ENCODE measurements at regions not wholly inside any gene's neighbourhood (a gene's known extent, or its start where the extent isn't known, plus 50 kb on each side); places are given as distances from the start of the nearest gene placed in this dataset.

GRCh38 chr2:105494683-105495425, 96.0 kb upstream of the FHL2 start:
- POLR2A ChIA-PET = no interaction called here
- no peak for TF ChIP-seq CTCF (IDR thresholded peaks at IDR 0.05)
- ATAC-seq (ENCODE audit: low read depth) = no peak
- Mint-ChIP-seq H3K4me1 (no peaks in the 10 kb centered on the region), H3K4me3 (no peak overlapping the region), H3K9me3 (peaks cover 4% of the 10 kb centered on the region), H3K27me3 (peaks cover 22% of the 10 kb centered on the region), H3K27ac (no peak overlapping the region), H3K36me3 (ENCODE audit: low read depth) (no peaks in the 10 kb centered on the region)
- intact Hi-C loops (cut with micrococcal nuclease) = no loop called here
- DNase-seq = no peak
- CTCF ChIA-PET = no interaction called here

- ATAC-seq (ENCODE audit: low read depth) (no peak), DNase-seq (no peak)
- TF ChIP-seq CTCF (IDR thresholded peaks at IDR 0.05) = no peak
- no peaks in the 10 kb centered on the region for H3K4me1 Mint-ChIP-seq
- CTCF ChIA-PET = no interaction called here
- intact Hi-C loops (cut with micrococcal nuclease) = no loop called here
- H3K27ac Mint-ChIP-seq = no peak overlapping the region
- H3K27me3 Mint-ChIP-seq = peaks cover 7% of the 10 kb centered on the region
- no peaks in the 10 kb centered on the region for H3K36me3 Mint-ChIP-seq (ENCODE audit: low read depth)
- no peak overlapping the region for H3K4me3 Mint-ChIP-seq
- POLR2A ChIA-PET = no interaction called here
- peaks cover 4% of the 10 kb centered on the region for H3K9me3 Mint-ChIP-seq
Observed at GRCh38 chr2:105490956-105491355, 92.1 kb upstream of the FHL2 start.

GRCh38 chr2:105490204-105490603, 91.4 kb upstream of the FHL2 start:
- no peak overlapping the region for H3K27ac Mint-ChIP-seq
- POLR2A ChIA-PET = no interaction called here
- CTCF ChIA-PET = no interaction called here

GRCh38 chr2:105489168-105489878, 90.5 kb upstream of the FHL2 start:
- ATAC-seq (ENCODE audit: low read depth) (no peak), DNase-seq (no peak)
- peaks cover 5% of the 10 kb centered on the region for H3K27me3 Mint-ChIP-seq
- ChIA-PET CTCF (no interaction called here), POLR2A (no interaction called here)
- no peak for TF ChIP-seq CTCF (IDR thresholded peaks at IDR 0.05)
- intact Hi-C loops (cut with micrococcal nuclease) = no loop called here
- no peaks in the 10 kb centered on the region for H3K4me1 Mint-ChIP-seq
- no peaks in the 10 kb centered on the region for H3K36me3 Mint-ChIP-seq (ENCODE audit: low read depth)
- H3K9me3 Mint-ChIP-seq = peaks cover 4% of the 10 kb centered on the region
- no peak overlapping the region for H3K27ac Mint-ChIP-seq
- no peak overlapping the region for H3K4me3 Mint-ChIP-seq

More at GRCh38 chr2:105490204-105490603, 91.4 kb upstream of the FHL2 start:
- no peak overlapping the region for H3K4me3 Mint-ChIP-seq
- no peak for TF ChIP-seq CTCF (IDR thresholded peaks at IDR 0.05)
- H3K4me1 Mint-ChIP-seq = no peaks in the 10 kb centered on the region
- no peak for DNase-seq
- H3K27me3 Mint-ChIP-seq = peaks cover 7% of the 10 kb centered on the region
- H3K36me3 Mint-ChIP-seq (ENCODE audit: low read depth) = no peaks in the 10 kb centered on the region
- H3K9me3 Mint-ChIP-seq = peaks cover 4% of the 10 kb centered on the region
- intact Hi-C loops (cut with micrococcal nuclease) = no loop called here
- no peak for ATAC-seq (ENCODE audit: low read depth)

GRCh38 chr2:105488285-105488684, 89.4 kb upstream of the FHL2 start:
- H3K4me1 Mint-ChIP-seq = no peaks in the 10 kb centered on the region
- CTCF ChIA-PET = no interaction called here
- intact Hi-C loops (cut with micrococcal nuclease) = no loop called here
- peaks cover 5% of the 10 kb centered on the region for H3K27me3 Mint-ChIP-seq
- H3K36me3 Mint-ChIP-seq (ENCODE audit: low read depth) = no peaks in the 10 kb centered on the region
- H3K4me3 Mint-ChIP-seq = no peak overlapping the region
- H3K27ac Mint-ChIP-seq = no peak overlapping the region
- no peak for DNase-seq
- ATAC-seq (ENCODE audit: low read depth) = no peak
- POLR2A ChIA-PET = no interaction called here
- H3K9me3 Mint-ChIP-seq = no peaks in the 10 kb centered on the region
- TF ChIP-seq CTCF (IDR thresholded peaks at IDR 0.05) = no peak

Data from activated B cell treated with CpG ODN at 0.5 μM for 24 hours (primary cell).